RWPE1 (cell line): ENCODE measurements at regions not wholly inside any gene's neighbourhood (a gene's known extent, or its start where the extent isn't known, plus 50 kb on each side); places are given as distances from the start of the nearest gene placed in this dataset.

Experiments used
- CTCF ChIA-PET: fragments of 350-600 bp; sonication (Branson Sonifier 250); formaldehyde crosslinking; extraction: SDS; loops from one replicate; lab custom pipeline; 2021; lab: Yijun Ruan, JAX
- POLR2A ChIA-PET: fragments of 400-600 bp; formaldehyde crosslinking; extraction: SDS; loops from one replicate; lab custom pipeline; 2020; ENCODE audit warnings: antibody characterized with exemption; ENCODE audit not compliant: low non-redundant PET; lab: Yijun Ruan, JAX
- DNase-seq: peaks from one replicate; pipeline ENCODE4 v3.0.0; 2012; ENCODE audit warnings: low spot score
- H3K27ac ChIP-seq: fragments of 450-650 bp; 2 replicates; pipeline ENCODE4 v1.5.1; 2017
- TF ChIP-seq, protein P1 (sequence below): fragments of 450-650 bp; conservative IDR thresholded peaks from 2 replicates; pipeline ENCODE4 v1.5.1; 2017; ENCODE audit warnings: low read depth, mild to moderate bottlenecking

DNA sequence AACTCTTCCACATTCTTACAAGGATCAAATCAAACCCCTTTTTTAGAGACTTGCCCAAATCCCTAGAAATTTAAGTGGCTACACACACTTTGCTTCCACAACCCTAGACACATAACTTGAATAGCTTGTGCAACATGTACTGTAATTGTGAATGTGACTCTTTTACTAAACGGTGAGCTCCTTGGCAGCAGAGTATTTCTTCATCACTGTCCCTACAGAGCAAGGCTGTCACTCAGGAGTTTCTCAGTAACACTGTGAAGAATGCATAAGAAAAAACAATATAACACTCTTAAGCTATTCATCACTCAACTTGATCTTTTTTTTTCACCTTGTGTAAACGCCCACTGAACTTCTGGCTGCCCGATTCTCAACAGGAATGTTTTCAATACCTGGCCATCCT lies 53.8 kb upstream of the ADAMTS18 start:
- ChIA-PET POLR2A (no interaction called here), CTCF (no interaction called here)
- TF ChIP-seq, protein P1, sequence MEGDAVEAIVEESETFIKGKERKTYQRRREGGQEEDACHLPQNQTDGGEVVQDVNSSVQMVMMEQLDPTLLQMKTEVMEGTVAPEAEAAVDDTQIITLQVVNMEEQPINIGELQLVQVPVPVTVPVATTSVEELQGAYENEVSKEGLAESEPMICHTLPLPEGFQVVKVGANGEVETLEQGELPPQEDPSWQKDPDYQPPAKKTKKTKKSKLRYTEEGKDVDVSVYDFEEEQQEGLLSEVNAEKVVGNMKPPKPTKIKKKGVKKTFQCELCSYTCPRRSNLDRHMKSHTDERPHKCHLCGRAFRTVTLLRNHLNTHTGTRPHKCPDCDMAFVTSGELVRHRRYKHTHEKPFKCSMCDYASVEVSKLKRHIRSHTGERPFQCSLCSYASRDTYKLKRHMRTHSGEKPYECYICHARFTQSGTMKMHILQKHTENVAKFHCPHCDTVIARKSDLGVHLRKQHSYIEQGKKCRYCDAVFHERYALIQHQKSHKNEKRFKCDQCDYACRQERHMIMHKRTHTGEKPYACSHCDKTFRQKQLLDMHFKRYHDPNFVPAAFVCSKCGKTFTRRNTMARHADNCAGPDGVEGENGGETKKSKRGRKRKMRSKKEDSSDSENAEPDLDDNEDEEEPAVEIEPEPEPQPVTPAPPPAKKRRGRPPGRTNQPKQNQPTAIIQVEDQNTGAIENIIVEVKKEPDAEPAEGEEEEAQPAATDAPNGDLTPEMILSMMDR: no peak
- H3K27ac ChIP-seq: no peak overlapping the region
- no peak for DNase-seq

DNA sequence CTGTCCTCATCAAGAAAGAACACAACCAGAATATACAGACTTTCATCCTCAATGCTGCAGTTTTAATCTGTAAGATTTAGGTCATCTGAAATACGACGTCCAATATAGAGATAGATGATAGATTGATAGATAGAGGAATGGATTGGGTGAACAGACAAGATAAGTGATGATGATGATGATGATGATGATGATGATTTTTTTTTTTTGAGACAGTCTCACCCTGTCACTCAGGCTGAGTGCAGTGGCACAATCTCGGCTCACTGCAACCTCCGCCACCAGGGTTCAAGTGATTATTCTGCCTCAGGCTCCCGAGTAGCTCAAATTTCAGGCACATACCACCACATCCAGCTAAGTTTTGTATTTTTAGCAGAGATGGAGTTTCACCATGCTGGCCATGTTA lies 56.3 kb upstream of the ADAMTS18 start:
- ChIA-PET CTCF (no interaction called here), POLR2A (no interaction called here)
- no peak overlapping the region for H3K27ac ChIP-seq
- TF ChIP-seq, protein P1: no peak
- no peak for DNase-seq

DNA sequence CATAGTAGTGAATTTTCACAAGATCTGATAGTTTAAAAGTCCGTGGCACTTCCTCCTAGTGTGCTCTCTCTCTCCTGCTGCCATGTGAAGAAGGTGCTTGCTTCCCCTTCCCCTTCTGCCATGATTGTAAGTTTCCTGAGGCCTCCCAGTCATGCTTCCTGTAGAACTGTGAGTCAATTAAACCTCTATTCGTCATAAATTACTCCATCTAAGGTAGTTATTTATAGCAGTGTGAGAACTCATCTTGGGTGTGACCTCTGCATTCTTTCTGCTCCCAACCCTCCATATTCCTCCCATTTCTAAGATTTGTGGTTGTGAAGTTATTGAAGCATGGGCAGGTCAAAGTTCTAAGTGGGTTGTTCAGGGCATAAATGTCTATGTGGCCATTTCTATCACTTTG lies 62.1 kb upstream of the ADAMTS18 start:
- DNase-seq: no peak
- POLR2A ChIA-PET: no interaction called here
- CTCF ChIA-PET: no interaction called here
- TF ChIP-seq, protein P1: no peak
- H3K27ac ChIP-seq: no peak overlapping the region

DNA sequence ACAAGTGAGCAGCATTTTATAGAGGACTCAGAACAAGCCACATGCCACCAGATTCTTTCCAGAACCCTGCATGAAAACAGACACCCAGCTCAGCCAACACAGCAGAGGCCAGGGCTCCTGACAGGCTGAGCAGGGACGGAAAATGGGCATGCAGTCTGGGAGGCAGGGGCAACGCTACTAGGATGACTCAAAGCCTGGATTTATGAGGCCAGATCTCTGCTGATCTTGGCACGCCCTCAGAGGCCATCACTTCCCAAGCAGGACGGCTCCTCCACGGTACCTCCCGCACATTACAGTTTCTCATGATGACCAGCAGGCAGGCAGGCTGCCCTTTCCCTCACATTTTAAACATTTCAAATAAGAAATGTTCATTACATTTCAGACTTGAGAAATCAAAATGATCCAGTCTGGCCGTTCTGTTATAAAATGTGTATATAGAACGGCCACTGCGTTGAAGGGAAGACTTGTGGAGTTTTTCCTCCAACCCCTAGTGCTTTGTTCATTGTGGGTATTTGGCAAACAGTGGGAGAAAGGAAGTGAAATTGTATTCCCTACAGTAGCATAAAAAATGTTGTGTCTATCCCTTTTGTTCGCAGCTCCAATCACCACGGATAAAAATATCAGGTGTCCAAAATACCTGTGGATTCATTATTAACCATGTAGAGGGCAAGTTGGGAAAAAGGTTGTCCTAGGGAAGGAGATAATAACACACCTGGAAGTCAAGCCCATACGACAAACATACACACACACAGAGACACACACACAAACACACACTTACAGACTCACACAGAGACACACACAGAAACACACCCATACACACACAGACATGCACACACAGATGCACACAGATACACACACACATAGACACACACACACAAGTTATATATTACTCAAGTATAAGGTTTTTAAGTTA lies 64.8 kb upstream of the ADAMTS18 start:
- DNase-seq: no peak
- TF ChIP-seq, protein P1: no peak
- ChIA-PET CTCF (no interaction called here), POLR2A (no interaction called here)
- no peak overlapping the region for H3K27ac ChIP-seq

DNA sequence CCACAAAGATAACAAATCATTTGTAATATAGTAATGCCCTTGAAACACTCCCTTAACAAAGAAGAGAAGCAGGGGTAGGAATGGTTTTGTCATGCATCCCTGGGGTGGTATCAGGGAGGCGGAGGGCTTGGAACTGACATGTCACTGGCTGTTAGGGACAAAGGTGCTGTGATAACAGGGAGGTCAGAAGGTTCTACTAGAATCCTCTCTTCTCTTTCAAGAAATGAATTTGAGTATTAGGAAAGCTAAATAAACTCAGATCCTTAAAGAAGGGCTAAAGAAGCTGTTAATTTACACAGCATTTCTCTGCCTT lies 65.4 kb upstream of the ADAMTS18 start:
- no peak overlapping the region for H3K27ac ChIP-seq
- no peak for DNase-seq
- ChIA-PET CTCF (no interaction called here), POLR2A (no interaction called here)
- TF ChIP-seq, protein P1: no peak

DNA sequence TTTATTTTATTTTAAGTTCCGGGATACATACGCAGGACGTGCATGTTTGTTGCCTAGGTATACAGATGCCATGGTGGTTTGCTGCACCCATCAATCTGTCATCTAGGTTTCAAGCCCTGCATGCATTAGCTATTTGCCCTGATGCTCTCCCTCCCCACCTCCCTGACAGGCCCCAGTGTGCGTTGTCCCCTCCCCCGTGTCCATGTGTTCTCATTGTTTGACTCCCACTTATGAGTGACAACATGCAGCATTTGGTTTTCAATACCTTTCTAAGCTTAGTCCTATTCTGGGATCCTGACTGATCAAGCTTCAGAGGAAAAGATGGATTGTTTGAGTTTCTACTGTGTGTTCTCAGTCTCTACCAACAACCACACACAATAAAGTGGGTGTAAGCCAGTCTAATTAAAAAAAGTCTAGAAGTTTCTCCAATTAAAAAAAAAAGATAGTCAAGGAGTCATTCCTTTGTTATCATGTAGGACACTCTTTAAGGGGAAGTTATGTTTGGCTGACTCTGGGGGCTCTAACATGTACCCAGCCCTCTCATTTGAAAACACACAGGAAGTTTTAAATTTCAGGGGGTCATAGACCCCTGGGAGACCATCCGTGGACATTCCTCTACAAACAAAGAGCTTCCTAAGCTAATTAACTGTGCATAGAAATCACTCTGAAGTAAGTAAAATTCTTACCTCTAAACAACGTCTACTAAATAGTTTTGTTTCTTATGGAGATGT lies 66.3 kb upstream of the ADAMTS18 start:
- ChIA-PET CTCF (interaction anchor here (1.6 kb wide), 1 partner anchor 16 kb away, joined by 4 read pairs; no protein-coding TSS in a partner anchor), POLR2A (no interaction called here)
- TF ChIP-seq, protein P1: no peak
- DNase-seq: no peak
- no peak overlapping the region for H3K27ac ChIP-seq
